CD14-positive monocyte (primary cell): ENCODE measurements at regions not wholly inside any gene's neighbourhood (a gene's known extent, or its start where the extent isn't known, plus 50 kb on each side); places are given as distances from the start of the nearest gene placed in this dataset.

Experiments used
- DNase-seq, 3 donors: peaks; one replicate each; pipeline ENCODE4 v3.0.0-alpha.2; 2011 to 2022
- H2AFZ ChIP-seq: 2 replicates; pipeline ENCODE4 v1.6.0; 2012; ENCODE audit warnings: mild to moderate bottlenecking, low read depth, low read length, inconsistent platforms; ENCODE audit not compliant: insufficient read depth, poor library complexity, severe bottlenecking
- H3K27ac ChIP-seq, 2 donors: 1 replicate in 1 of 2; 2 replicates in 1 of 2; pipeline ENCODE4 v1.5.1; 2012 to 2013; ENCODE audit warnings: low read length in 2 of 2, control low read depth in 1 of 2, inconsistent platforms in 1 of 2, low read depth in 1 of 2, mild to moderate bottlenecking in 1 of 2
- H3K27me3 ChIP-seq, 2 donors: one replicate each; pipeline versions ENCODE4 v1.6.0 to v1.6.1; 2011 to 2013; ENCODE audit warnings: low read length in 2 of 2; ENCODE audit not compliant: control insufficient read depth in 2 of 2, insufficient read depth in 2 of 2
- H3K36me3 ChIP-seq, 2 donors: replicated peaks in 1 of 2; 1 replicate in 1 of 2; 2 replicates in 1 of 2; pipeline versions ENCODE4 v1.5.1 to v1.6.1; 2012 to 2013; ENCODE audit warnings: low read length in 2 of 2, control low read depth in 1 of 2, inconsistent platforms in 1 of 2, mild to moderate bottlenecking in 1 of 2; ENCODE audit not compliant: insufficient read depth in 2 of 2, control insufficient read depth in 1 of 2
- H3K4me1 ChIP-seq, 2 donors: 1 replicate in 1 of 2; 2 replicates in 1 of 2; pipeline versions ENCODE4 v1.5.1 to v1.6.1; 2012 to 2013; ENCODE audit warnings: low read length in 2 of 2, control low read depth in 1 of 2, inconsistent platforms in 1 of 2, mild to moderate bottlenecking in 1 of 2, moderate library complexity in 1 of 2; ENCODE audit not compliant: insufficient read depth in 2 of 2, control insufficient read depth in 1 of 2
- H3K4me2 ChIP-seq: replicated peaks from 2 replicates; pipeline ENCODE3; 2012; ENCODE audit warnings: low read length, moderate library complexity, mild to moderate bottlenecking; ENCODE audit not compliant: poor library complexity, severe bottlenecking; ENCODE audit errors: extremely low read depth
- H3K4me3 ChIP-seq, 3 experiments: fragments of 200-600 bp in 1 of 3; sonication (generic) in 1 of 3; replicated peaks in 1 of 3; 1 replicate in 2 of 3; 2 replicates in 1 of 3; pipeline ENCODE4 v1.5.1; 2011 to 2013; ENCODE audit warnings: low read length in 3 of 3, mild to moderate bottlenecking in 3 of 3, control low read depth in 2 of 3, low read depth in 2 of 3, inconsistent platforms in 1 of 3, moderate library complexity in 1 of 3
- H3K79me2 ChIP-seq: 2 replicates; pipeline ENCODE4 v1.6.0; 2012; ENCODE audit warnings: mild to moderate bottlenecking, control low read depth, inconsistent platforms, low read length, moderate library complexity; ENCODE audit not compliant: insufficient read depth
- H3K9ac ChIP-seq: 2 replicates; pipeline ENCODE4 v1.6.0; 2017; ENCODE audit warnings: low read length, mild to moderate bottlenecking; ENCODE audit not compliant: insufficient read depth, poor library complexity, severe bottlenecking
- H3K9me3 ChIP-seq, 2 donors: replicated peaks in 1 of 2; 1 replicate in 1 of 2; 2 replicates in 1 of 2; pipeline versions ENCODE4 v1.5.1 to v1.6.1; 2012 to 2013; ENCODE audit warnings: low read length in 2 of 2, control low read depth in 1 of 2; ENCODE audit not compliant: control insufficient read depth in 1 of 2, insufficient read depth in 1 of 2
- H4K20me1 ChIP-seq: 2 replicates; pipeline ENCODE4 v1.6.0; 2012; ENCODE audit warnings: mild to moderate bottlenecking, low read length, control low read depth, moderate library complexity; ENCODE audit not compliant: insufficient read depth
- H3K27ac Mint-ChIP-seq, 7 donors: one replicate each; pipeline ENCODE4 v1.8.0; 2020; ENCODE audit warnings: mild to moderate bottlenecking in 7 of 7, mixed read lengths in 7 of 7, moderate library complexity in 6 of 7, inconsistent platforms in 2 of 7
- H3K27me3 Mint-ChIP-seq, 3 donors: one replicate each; pipeline ENCODE4 v1.8.0; 2021 to 2022; ENCODE audit warnings: low read depth in 3 of 3, mild to moderate bottlenecking in 3 of 3, mixed read lengths in 3 of 3, moderate library complexity in 3 of 3, inconsistent platforms in 1 of 3
- H3K36me3 Mint-ChIP-seq, 2 donors: one replicate each; pipeline ENCODE4 v1.8.0; 2020; ENCODE audit warnings: mixed read lengths in 2 of 2, inconsistent platforms in 1 of 2, mild to moderate bottlenecking in 1 of 2
- H3K4me1 Mint-ChIP-seq: one replicate; pipeline ENCODE4 v1.8.0; 2020; ENCODE audit warnings: mild to moderate bottlenecking, mixed read lengths
- H3K4me3 Mint-ChIP-seq, 2 donors: one replicate each; pipeline ENCODE4 v1.8.0; 2020; ENCODE audit warnings: mild to moderate bottlenecking in 2 of 2, mixed read lengths in 2 of 2, moderate library complexity in 1 of 2
- H3K9me3 Mint-ChIP-seq, 7 donors: one replicate each; pipeline ENCODE4 v1.8.0; 2020 to 2022; ENCODE audit warnings: mixed read lengths in 7 of 7, mild to moderate bottlenecking in 6 of 7, moderate library complexity in 6 of 7, inconsistent platforms in 2 of 7
- WGBS: methylation state at CpG from one replicate; pipeline ENCODE4 v1.1.5; 2013; ENCODE audit warnings: missing lambda C conversion rate; ENCODE audit not compliant: insufficient coverage; 5-methylcytosine and 5-hydroxymethylcytosine counted together
- intact Hi-C, 2 donors: fragments of 100-400 bp; cut with micrococcal nuclease; formaldehyde crosslinking; loops; one replicate each; pipeline versions ENCODE4 v1.15.0 to v1.15.1; 2023
- TF ChIP-seq, protein P1 (sequence below): fragments of 200-600 bp; IDR thresholded peaks from one replicate; pipeline ENCODE4 v1.8.0; 2022; ENCODE audit warnings: antibody characterized with exemption, mild to moderate bottlenecking

DNA sequence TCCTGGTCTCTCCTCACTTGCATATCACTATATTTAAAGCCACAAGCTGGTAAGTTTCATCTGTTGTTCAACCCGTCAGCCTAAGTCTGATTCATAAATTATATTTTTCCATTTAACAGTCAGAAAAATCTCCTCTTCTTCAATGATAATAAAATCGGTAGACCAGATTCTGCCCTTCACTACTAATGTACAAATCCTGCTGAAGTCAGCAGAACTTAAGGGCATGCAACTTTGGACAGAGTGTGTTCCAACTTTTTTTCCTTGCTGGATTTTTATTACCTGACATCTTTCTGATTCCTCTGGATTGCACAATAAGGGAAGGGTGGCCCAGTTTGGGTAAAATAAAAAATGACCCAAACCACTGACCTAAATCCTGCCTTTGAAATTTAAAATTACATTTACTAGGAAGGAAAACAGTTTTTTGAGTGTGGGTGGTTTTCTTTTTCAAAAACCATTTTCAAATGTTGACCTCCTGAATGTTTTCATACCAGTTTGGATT lies 125.4 kb upstream of the DIO2 start:
- intact Hi-C loops: no loop called here
- 67% methylated on average over 1 of the region's 2 CpGs for WGBS
- no peak overlapping the region for H3K9ac ChIP-seq
- no peak overlapping the region for H3K4me3 ChIP-seq
- no peak overlapping the region for H3K27ac Mint-ChIP-seq
- H3K79me2 ChIP-seq: no peaks in the 10 kb centered on the region
- H3K27me3 Mint-ChIP-seq: no peaks in the 10 kb centered on the region
- H3K4me1 Mint-ChIP-seq: no peaks in the 10 kb centered on the region
- H3K27ac ChIP-seq: no peak overlapping the region
- DNase-seq: no peak
- TF ChIP-seq, protein P1, sequence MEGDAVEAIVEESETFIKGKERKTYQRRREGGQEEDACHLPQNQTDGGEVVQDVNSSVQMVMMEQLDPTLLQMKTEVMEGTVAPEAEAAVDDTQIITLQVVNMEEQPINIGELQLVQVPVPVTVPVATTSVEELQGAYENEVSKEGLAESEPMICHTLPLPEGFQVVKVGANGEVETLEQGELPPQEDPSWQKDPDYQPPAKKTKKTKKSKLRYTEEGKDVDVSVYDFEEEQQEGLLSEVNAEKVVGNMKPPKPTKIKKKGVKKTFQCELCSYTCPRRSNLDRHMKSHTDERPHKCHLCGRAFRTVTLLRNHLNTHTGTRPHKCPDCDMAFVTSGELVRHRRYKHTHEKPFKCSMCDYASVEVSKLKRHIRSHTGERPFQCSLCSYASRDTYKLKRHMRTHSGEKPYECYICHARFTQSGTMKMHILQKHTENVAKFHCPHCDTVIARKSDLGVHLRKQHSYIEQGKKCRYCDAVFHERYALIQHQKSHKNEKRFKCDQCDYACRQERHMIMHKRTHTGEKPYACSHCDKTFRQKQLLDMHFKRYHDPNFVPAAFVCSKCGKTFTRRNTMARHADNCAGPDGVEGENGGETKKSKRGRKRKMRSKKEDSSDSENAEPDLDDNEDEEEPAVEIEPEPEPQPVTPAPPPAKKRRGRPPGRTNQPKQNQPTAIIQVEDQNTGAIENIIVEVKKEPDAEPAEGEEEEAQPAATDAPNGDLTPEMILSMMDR: no peak
- no peaks in the 10 kb centered on the region for H3K36me3 Mint-ChIP-seq
- H2AFZ ChIP-seq: no peak overlapping the region
- H4K20me1 ChIP-seq: no peaks in the 10 kb centered on the region
- H3K4me2 ChIP-seq: no peak overlapping the region
- H3K9me3 ChIP-seq: peaks cover 7 to 12% of the 10 kb centered on the region in 2 donors
- H3K4me3 Mint-ChIP-seq: no peak overlapping the region
- no peaks in the 10 kb centered on the region for H3K27me3 ChIP-seq
- H3K4me1 ChIP-seq: no peaks in the 10 kb centered on the region
- H3K9me3 Mint-ChIP-seq: peaks cover 2 to 18% (median 12%) of the 10 kb centered on the region in 7 donors
- no peaks in the 10 kb centered on the region for H3K36me3 ChIP-seq

DNA sequence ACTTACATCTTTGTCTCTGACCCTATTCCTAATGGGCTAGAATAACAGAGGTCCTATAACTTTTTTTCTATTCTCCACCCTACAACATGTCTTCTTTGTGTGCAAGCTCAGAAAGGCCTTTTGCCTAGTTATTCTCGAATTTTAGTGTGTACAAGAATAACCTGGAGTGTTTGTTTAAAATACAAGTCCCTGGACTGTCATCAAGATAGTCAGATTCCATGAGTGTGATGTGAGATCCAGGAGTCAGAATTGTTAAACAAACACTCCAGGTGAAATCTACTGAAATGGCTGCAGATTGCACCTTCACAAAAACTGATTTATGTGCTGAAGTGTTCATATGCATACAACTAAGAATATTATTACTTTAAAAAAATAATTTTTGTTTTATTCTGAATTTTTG lies 114.4 kb upstream of the DIO2 start:
- no peaks in the 10 kb centered on the region for H3K4me1 Mint-ChIP-seq
- no peaks in the 10 kb centered on the region for H3K4me1 ChIP-seq
- intact Hi-C loops: no loop called here
- no peak overlapping the region for H3K27ac Mint-ChIP-seq
- no peaks in the 10 kb centered on the region for H4K20me1 ChIP-seq
- no peak overlapping the region for H3K4me2 ChIP-seq
- H3K27me3 ChIP-seq: no peaks in the 10 kb centered on the region
- no CpG with 5 or more reads among the region's 1 CpG for WGBS
- H3K79me2 ChIP-seq: no peaks in the 10 kb centered on the region
- no peak overlapping the region for H3K4me3 ChIP-seq
- no peaks in the 10 kb centered on the region for H3K36me3 Mint-ChIP-seq
- no peaks in the 10 kb centered on the region for H3K9me3 ChIP-seq
- no peak overlapping the region for H3K4me3 Mint-ChIP-seq
- TF ChIP-seq, protein P1: no peak
- DNase-seq: no peak
- no peak overlapping the region for H3K27ac ChIP-seq
- H3K9me3 Mint-ChIP-seq: peaks cover 0 to 3% (median 0%) of the 10 kb centered on the region in 7 donors
- no peak overlapping the region for H2AFZ ChIP-seq
- no peaks in the 10 kb centered on the region for H3K27me3 Mint-ChIP-seq
- no peaks in the 10 kb centered on the region for H3K36me3 ChIP-seq
- no peak overlapping the region for H3K9ac ChIP-seq
